ENCODE measurements at regions not wholly inside any gene's neighbourhood (a gene's known extent, or its start where the extent isn't known, plus 50 kb on each side); places are given as distances from the start of the nearest gene placed in this dataset.

DNA sequence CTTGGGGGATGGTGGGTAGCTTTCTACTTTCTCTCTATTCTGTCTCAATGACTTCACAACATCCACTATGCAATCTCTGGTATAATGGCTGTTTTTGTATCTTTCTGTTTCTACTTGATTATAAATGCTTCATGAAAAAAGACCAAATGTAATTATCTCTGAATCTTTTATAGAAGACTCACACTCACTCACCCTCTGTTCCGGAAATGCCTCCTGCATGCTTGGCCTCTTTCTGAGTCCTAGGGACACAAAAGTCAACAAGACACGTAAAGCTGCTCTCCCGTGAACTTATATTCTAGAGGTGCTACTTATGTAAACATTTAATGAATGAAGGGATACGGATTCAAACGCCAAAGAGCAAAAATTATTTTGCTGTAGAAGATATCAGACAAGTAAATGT is 502.2 kb upstream of the SOX11 start:
- TF ChIP-seq, protein P1, sequence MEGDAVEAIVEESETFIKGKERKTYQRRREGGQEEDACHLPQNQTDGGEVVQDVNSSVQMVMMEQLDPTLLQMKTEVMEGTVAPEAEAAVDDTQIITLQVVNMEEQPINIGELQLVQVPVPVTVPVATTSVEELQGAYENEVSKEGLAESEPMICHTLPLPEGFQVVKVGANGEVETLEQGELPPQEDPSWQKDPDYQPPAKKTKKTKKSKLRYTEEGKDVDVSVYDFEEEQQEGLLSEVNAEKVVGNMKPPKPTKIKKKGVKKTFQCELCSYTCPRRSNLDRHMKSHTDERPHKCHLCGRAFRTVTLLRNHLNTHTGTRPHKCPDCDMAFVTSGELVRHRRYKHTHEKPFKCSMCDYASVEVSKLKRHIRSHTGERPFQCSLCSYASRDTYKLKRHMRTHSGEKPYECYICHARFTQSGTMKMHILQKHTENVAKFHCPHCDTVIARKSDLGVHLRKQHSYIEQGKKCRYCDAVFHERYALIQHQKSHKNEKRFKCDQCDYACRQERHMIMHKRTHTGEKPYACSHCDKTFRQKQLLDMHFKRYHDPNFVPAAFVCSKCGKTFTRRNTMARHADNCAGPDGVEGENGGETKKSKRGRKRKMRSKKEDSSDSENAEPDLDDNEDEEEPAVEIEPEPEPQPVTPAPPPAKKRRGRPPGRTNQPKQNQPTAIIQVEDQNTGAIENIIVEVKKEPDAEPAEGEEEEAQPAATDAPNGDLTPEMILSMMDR (conservative IDR thresholded peaks at IDR 0.05): no peak
- TF ChIP-seq EZH2 (IDR thresholded peaks at IDR 0.05; ENCODE audit: low read depth): no peak
